Nephron progenitor cell (in vitro differentiated cells): ENCODE measurements at regions not wholly inside any gene's neighbourhood (a gene's known extent, or its start where the extent isn't known, plus 50 kb on each side); places are given as distances from the start of the nearest gene placed in this dataset.
A peak's percentile ranks its signal among the peaks of the same experiment; 100 is the strongest.

Source experiments
- DNase-seq: peaks from one replicate; pipeline ENCODE4 v3.0.0; 2021
- H3K27ac Mint-ChIP-seq: 2 replicates; pipeline ENCODE4 v1.8.0; 2021; ENCODE audit warnings: mild to moderate bottlenecking, moderate library complexity, mixed read lengths
- H3K27me3 Mint-ChIP-seq: 2 replicates; pipeline ENCODE4 v1.8.0; 2021; ENCODE audit warnings: mild to moderate bottlenecking, low read depth, mixed read lengths; ENCODE audit not compliant: poor library complexity
- H3K36me3 Mint-ChIP-seq: 2 replicates; pipeline ENCODE4 v1.8.0; 2021; ENCODE audit warnings: low read depth, mixed read lengths
- H3K4me1 Mint-ChIP-seq: 2 replicates; pipeline ENCODE4 v1.8.0; 2021; ENCODE audit warnings: mixed read lengths
- H3K4me3 Mint-ChIP-seq: 2 replicates; pipeline ENCODE4 v1.8.0; 2021; ENCODE audit warnings: mild to moderate bottlenecking, moderate library complexity, mixed read lengths
- H3K9me3 Mint-ChIP-seq: 2 replicates; pipeline ENCODE4 v1.8.0; 2021; ENCODE audit warnings: mild to moderate bottlenecking, moderate library complexity, mixed read lengths
- CTCF ChIP-seq: fragments of 200-600 bp; sonication (generic); IDR thresholded peaks from 2 replicates; pipeline ENCODE4 v1.5.0; 2021; ENCODE audit warnings: antibody characterized with exemption

GRCh38 chr14:76582447-76582846 lies 178.8 kb upstream of the VASH1 start:
- Mint-ChIP-seq H3K4me3 (no peak overlapping the region), H3K9me3 (peaks cover 9% of the 10 kb centered on the region), H3K27ac (no peak overlapping the region), H3K4me1 (peaks cover 28% of the 10 kb centered on the region), H3K27me3 (no peaks in the 10 kb centered on the region), H3K36me3 (no peaks in the 10 kb centered on the region)
- TF ChIP-seq CTCF, result no peak
- DNase-seq, result no peak

- Mint-ChIP-seq H3K36me3 (no peaks in the 10 kb centered on the region), H3K4me3 (no peak overlapping the region), H3K27me3 (no peaks in the 10 kb centered on the region), H3K9me3 (peaks cover 8% of the 10 kb centered on the region), H3K27ac (no peak overlapping the region), H3K4me1 (peaks cover 28% of the 10 kb centered on the region)
- DNase-seq, result no peak
- TF ChIP-seq CTCF, result no peak
Measured at GRCh38 chr14:76583174-76583573, 178.1 kb upstream of the VASH1 start.

- H3K36me3 Mint-ChIP-seq, result no peaks in the 10 kb centered on the region
Measured at GRCh38 chr14:76583805-76584204, 177.5 kb upstream of the VASH1 start.

GRCh38 chr14:76584271-76584702 lies 177.0 kb upstream of the VASH1 start:
- H3K9me3 Mint-ChIP-seq, result peaks cover 8% of the 10 kb centered on the region
- no peak overlapping the region for H3K4me3 Mint-ChIP-seq
- no peaks in the 10 kb centered on the region for H3K27me3 Mint-ChIP-seq
- H3K4me1 Mint-ChIP-seq, result peaks cover 28% of the 10 kb centered on the region
- DNase-seq, result peak; percentile 54
- peak overlapping the region; percentile 93 for H3K27ac Mint-ChIP-seq
- H3K36me3 Mint-ChIP-seq, result no peaks in the 10 kb centered on the region
- TF ChIP-seq CTCF, result no peak

More at GRCh38 chr14:76583805-76584204, 177.5 kb upstream of the VASH1 start:
- peak overlapping the region; percentile 42 for H3K27ac Mint-ChIP-seq
- peaks cover 28% of the 10 kb centered on the region for H3K4me1 Mint-ChIP-seq
- no peak overlapping the region for H3K4me3 Mint-ChIP-seq
- H3K9me3 Mint-ChIP-seq, result peaks cover 8% of the 10 kb centered on the region
- no peaks in the 10 kb centered on the region for H3K27me3 Mint-ChIP-seq
- no peak for TF ChIP-seq CTCF
- DNase-seq, result no peak

- Mint-ChIP-seq H3K36me3 (no peaks in the 10 kb centered on the region), H3K4me1 (peaks cover 28% of the 10 kb centered on the region), H3K27ac (no peak overlapping the region), H3K27me3 (no peaks in the 10 kb centered on the region), H3K9me3 (peaks cover 8% of the 10 kb centered on the region), H3K4me3 (no peak overlapping the region)
- DNase-seq, result no peak
- TF ChIP-seq CTCF, result no peak
Measured at GRCh38 chr14:76585616-76586015, 175.7 kb upstream of the VASH1 start.

- no peaks in the 10 kb centered on the region for H3K27me3 Mint-ChIP-seq
Measured at GRCh38 chr14:76589246-76589645, 172.0 kb upstream of the VASH1 start.

More at GRCh38 chr14:76589246-76589645, 172.0 kb upstream of the VASH1 start:
- H3K4me1 Mint-ChIP-seq, result peaks cover 27% of the 10 kb centered on the region
- peaks cover 8% of the 10 kb centered on the region for H3K9me3 Mint-ChIP-seq
- H3K27ac Mint-ChIP-seq, result no peak overlapping the region
- TF ChIP-seq CTCF, result no peak
- no peak overlapping the region for H3K4me3 Mint-ChIP-seq
- no peaks in the 10 kb centered on the region for H3K36me3 Mint-ChIP-seq
- DNase-seq, result no peak
